Body of pancreas (tissue), 4 donors: ENCODE measurements at regions not wholly inside any gene's neighbourhood (a gene's known extent, or its start where the extent isn't known, plus 50 kb on each side); places are given as distances from the start of the nearest gene placed in this dataset.

Experiments used
- ATAC-seq: fragments of 150-250 bp; one replicate; pipeline ENCODE4 v1.9.1; 2016
- DNase-seq, 4 donors: peaks; one replicate each; pipeline ENCODE4 v3.0.0-alpha.2; 2019
- H3K27ac ChIP-seq, 4 donors: fragments of 200-600 bp; sonication (generic); 1 replicate in 3 of 4; 2 replicates in 1 of 4; pipeline versions ENCODE4 v1.5.1 to v1.6.1; 2016 to 2019; ENCODE audit warnings: mild to moderate bottlenecking in 1 of 4, mixed read lengths in 1 of 4, moderate library complexity in 1 of 4
- H3K27me3 ChIP-seq, 2 donors: fragments of 200-600 bp; sonication (generic); one replicate each; pipeline ENCODE4 v1.6.0; 2016; ENCODE audit warnings: mild to moderate bottlenecking in 1 of 2
- H3K36me3 ChIP-seq, 2 donors: fragments of 200-600 bp; sonication (generic); replicated peaks in 1 of 2; 2 replicates each; pipeline ENCODE4 v1.5.1; 2016; ENCODE audit warnings: low read depth in 2 of 2; ENCODE audit not compliant: insufficient read depth in 1 of 2
- H3K4me1 ChIP-seq: fragments of 200-600 bp; sonication (generic); one replicate; pipeline ENCODE4 v1.6.0; 2016
- H3K4me3 ChIP-seq, 2 donors: fragments of 200-600 bp; sonication (generic); 1 replicate in 1 of 2; 2 replicates in 1 of 2; pipeline ENCODE4 v1.5.1; 2016 to 2019
- H3K9me3 ChIP-seq, 3 donors: fragments of 200-600 bp; sonication (generic); 1 replicate in 2 of 3; 2 replicates in 1 of 3; pipeline ENCODE4 v1.5.1; 2016
- CTCF ChIP-seq, 7 experiments: fragments of 450-650 bp in 4 of 7; fragments of 200-600 bp in 3 of 7; sonication (generic) in 3 of 7; IDR thresholded peaks; one replicate each; pipeline ENCODE4 v1.5.1; 2016 to 2019; ENCODE audit warnings: antibody characterized with exemption in 7 of 7
- POLR2A ChIP-seq, 3 donors: fragments of 450-650 bp; IDR thresholded peaks; one replicate each; pipeline ENCODE4 v1.6.1; 2016; ENCODE audit warnings: antibody characterized with exemption in 3 of 3, mild to moderate bottlenecking in 2 of 3
- WGBS, 2 donors: methylation state at CpG; one replicate each; pipeline ENCODE4 v1.1.5; 2017; 5-methylcytosine and 5-hydroxymethylcytosine counted together
- intact Hi-C: fragments of 100-400 bp; cut with DNase I; formaldehyde crosslinking; loops from one replicate; pipeline ENCODE4 v1.15.1; 2023

- no peaks in the 10 kb centered on the region for H3K4me1 ChIP-seq
- H3K9me3 ChIP-seq = no peaks in the 10 kb centered on the region
- no peak overlapping the region for H3K4me3 ChIP-seq
- no peak for TF ChIP-seq POLR2A (IDR thresholded peaks at IDR 0.05)
- TF ChIP-seq CTCF (IDR thresholded peaks at IDR 0.05) = no peak
- intact Hi-C loops = loop anchor here (10.0 kb wide), 1 partner anchor 125 kb away; no protein-coding TSS in a partner anchor
- DNase-seq (no peak), ATAC-seq (no peak)
- WGBS, 2 donors = 81 to 86% methylated on average over 5 of the region's 5 CpGs
- no peaks in the 10 kb centered on the region for H3K36me3 ChIP-seq
- H3K27me3 ChIP-seq = no peaks in the 10 kb centered on the region
- no peak overlapping the region for H3K27ac ChIP-seq
Observed at GRCh38 chr5:38680094-38680825, 123.8 kb upstream of the LIFR start.

- ATAC-seq = no peak
Observed at GRCh38 chr5:38681029-38681706, 124.7 kb upstream of the LIFR start.

GRCh38 chr5:38681966-38682365, 125.5 kb upstream of the LIFR start:
- ATAC-seq = no peak
- intact Hi-C loops = loop anchor here (10.0 kb wide), 1 partner anchor 123 kb away; no protein-coding TSS in a partner anchor
- Histone ChIP-seq H3K4me1 (no peaks in the 10 kb centered on the region), H3K9me3 (no peaks in the 10 kb centered on the region), H3K27me3 (no peaks in the 10 kb centered on the region), H3K27ac (no peak overlapping the region), H3K4me3 (no peak overlapping the region), H3K36me3 (no peaks in the 10 kb centered on the region)
- 80 to 81% methylated on average over 6 of the region's 6 CpGs for WGBS, 2 donors
- DNase-seq = no peak
- no peak for TF ChIP-seq CTCF (IDR thresholded peaks at IDR 0.05)
- TF ChIP-seq POLR2A (IDR thresholded peaks at IDR 0.05) = no peak

More at GRCh38 chr5:38681029-38681706, 124.7 kb upstream of the LIFR start:
- no peak for DNase-seq
- WGBS, 2 donors = 84 to 87% methylated on average over 3 of the region's 3 CpGs
- no peaks in the 10 kb centered on the region for H3K4me1 ChIP-seq
- no peaks in the 10 kb centered on the region for H3K36me3 ChIP-seq
- no peak for TF ChIP-seq POLR2A (IDR thresholded peaks at IDR 0.05)
- no peak for TF ChIP-seq CTCF (IDR thresholded peaks at IDR 0.05)
- H3K9me3 ChIP-seq = no peaks in the 10 kb centered on the region
- no peak overlapping the region for H3K4me3 ChIP-seq
- no peaks in the 10 kb centered on the region for H3K27me3 ChIP-seq
- H3K27ac ChIP-seq = no peak overlapping the region
- intact Hi-C loops = loop anchor here (10.0 kb wide), 1 partner anchor 124 kb away; no protein-coding TSS in a partner anchor

- no peak overlapping the region for H3K4me3 ChIP-seq
- no peaks in the 10 kb centered on the region for H3K9me3 ChIP-seq
- H3K36me3 ChIP-seq = no peaks in the 10 kb centered on the region
- H3K27ac ChIP-seq = no peak overlapping the region
- no peak for DNase-seq
- ATAC-seq = no peak
- no peaks in the 10 kb centered on the region for H3K27me3 ChIP-seq
- WGBS, 2 donors = 64 to 69% methylated on average over 3 of the region's 3 CpGs
- no peaks in the 10 kb centered on the region for H3K4me1 ChIP-seq
- no peak for TF ChIP-seq CTCF (IDR thresholded peaks at IDR 0.05)
- no peak for TF ChIP-seq POLR2A (IDR thresholded peaks at IDR 0.05)
- intact Hi-C loops = loop anchor here (10.0 kb wide), 1 partner anchor 118 kb away; no protein-coding TSS in a partner anchor
Observed at GRCh38 chr5:38686658-38687057, 130.2 kb upstream of the LIFR start.
